ENCODE measurements at regions not wholly inside any gene's neighbourhood (a gene's known extent, or its start where the extent isn't known, plus 50 kb on each side); places are given as distances from the start of the nearest gene placed in this dataset.
"Not testable (repeated sequence)": the region's sequence is repeated elsewhere in the genome, so short reads cannot be mapped to it uniquely, and the experiment has no call there.

GRCh38 chr9:63804205-63804604 is 1480.8 kb downstream of the FOXD4L5 start:
- not testable (repeated sequence) for DNase-seq

- DNase-seq = not testable (repeated sequence)
Observed at GRCh38 chr9:63794081-63794685, 1490.8 kb downstream of the FOXD4L5 start.

- not testable (repeated sequence) for DNase-seq
Observed at GRCh38 chr9:63787454-63787853, 1497.6 kb downstream of the FOXD4L5 start.

DNA sequence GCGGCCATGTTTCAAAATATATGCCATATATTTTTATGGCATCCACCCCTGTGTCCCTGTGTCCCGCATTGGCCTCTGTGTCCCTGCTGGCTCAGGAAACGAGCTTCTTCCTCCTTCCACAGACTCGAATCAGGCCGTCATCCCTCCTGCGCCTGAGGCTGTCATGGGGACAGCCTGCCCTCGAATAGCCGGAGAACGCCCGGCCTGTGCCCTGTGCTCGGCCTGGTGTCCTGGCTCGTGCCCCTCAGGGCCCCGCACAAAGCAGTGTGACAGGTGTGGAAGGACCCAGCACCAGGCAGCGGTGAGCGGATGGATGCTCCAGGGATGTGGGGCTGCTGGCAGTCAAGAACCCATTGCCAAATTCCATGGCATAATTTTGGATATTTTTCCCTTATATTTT is 1500.0 kb downstream of the FOXD4L5 start:
- DNase-seq = not testable (repeated sequence)

DNA sequence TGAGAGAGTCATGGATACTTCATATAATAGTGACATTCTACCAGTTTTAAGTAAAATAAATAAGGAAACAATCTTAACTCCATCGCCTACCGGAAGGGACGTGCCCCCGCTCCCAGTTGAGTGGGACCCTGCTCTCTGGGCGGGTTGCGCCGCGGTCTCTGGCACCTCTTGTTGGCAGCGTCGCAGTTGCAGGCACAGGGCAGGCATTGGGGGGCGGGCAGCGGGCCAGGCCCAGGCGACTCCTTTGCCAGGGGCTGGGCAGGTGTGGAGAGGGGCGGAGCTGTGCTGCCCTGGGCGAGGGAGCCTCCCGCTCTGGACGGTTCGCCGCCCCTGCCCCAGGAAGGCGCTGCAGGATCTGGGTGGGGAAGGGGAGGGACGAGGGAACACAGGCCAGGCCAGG is 1500.6 kb downstream of the FOXD4L5 start:
- not testable (repeated sequence) for DNase-seq

DNA sequence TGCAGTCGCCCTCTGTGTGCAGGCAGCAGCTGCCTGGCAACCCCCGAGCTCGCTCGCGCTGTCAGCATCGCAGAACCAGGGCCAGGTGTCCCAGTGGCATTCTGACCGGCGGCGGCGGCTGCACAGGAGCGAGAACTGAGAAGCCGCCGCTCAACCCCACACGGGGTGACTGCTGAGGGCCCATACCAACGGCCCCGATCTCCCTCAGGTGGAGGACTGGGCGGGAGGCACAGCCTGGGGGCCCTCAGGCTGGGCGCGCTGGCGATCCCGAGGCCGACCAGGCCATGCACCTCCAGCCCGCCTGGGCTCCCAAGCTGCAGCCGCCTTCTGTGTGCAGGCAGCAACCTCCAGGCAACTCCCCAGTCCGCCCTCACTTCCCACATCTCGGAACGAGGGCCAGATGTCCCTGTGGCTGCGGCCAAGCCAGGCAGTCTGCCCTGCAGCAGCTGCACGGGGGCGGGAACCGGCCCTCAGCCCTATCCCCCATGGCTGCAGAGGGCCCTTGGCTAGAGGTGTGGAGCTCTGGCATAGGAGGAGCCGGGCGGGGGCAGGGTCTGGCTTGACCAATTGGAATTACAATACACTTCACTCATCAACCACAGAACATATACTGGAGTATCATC is 1503.1 kb downstream of the FOXD4L5 start:
- not testable (repeated sequence) for DNase-seq

DNA sequence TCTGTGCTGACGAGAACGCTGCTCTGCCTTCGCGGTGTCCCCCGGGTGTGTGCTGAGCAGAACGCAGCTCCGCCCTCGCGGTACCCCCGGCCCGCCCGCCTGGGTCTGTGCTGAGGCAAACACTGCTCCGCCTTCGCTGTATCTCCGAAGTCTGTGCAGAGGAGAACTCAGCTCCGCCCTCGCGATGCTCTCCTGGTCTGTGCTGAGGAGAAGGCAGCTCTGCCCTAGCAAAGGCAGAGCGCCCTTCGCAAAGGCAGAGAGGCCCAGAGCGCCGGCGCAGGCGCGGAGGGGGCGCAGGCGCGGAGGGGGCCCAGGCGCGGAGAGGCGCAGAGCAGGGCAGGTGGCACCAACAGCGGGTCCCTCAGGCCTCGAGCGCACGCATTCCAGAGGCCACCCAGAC is 1503.6 kb downstream of the FOXD4L5 start:
- DNase-seq = not testable (repeated sequence)

DNA sequence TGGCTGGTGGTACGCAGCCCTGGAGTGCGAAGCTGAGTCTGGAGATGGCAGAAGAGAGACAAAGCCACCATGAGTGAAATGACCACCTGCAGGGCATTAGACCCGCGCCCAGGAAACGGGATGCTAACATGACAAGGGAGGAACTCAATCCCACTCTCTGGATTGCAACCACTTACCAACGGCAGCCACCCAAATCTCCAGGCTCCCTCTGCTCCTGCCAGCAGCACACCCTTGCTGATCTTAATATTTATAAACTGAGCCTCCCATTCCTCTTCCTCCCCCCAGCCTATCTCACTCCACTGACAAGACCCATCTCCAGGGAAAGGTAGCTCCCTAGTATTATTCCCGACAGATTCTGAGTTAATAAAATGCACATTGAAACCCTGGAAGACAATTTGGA is 1508.8 kb downstream of the FOXD4L5 start:
- DNase-seq = not testable (repeated sequence)

- DNase-seq = not testable (repeated sequence)
Observed at GRCh38 chr9:63775092-63775426, 1510.0 kb downstream of the FOXD4L5 start.

- not testable (repeated sequence) for DNase-seq
Observed at GRCh38 chr9:63774369-63775091, 1510.5 kb downstream of the FOXD4L5 start.

- DNase-seq = not testable (repeated sequence)
Observed at GRCh38 chr9:63762230-63762629, 1522.8 kb downstream of the FOXD4L5 start.

GRCh38 chr9:63729021-63729420 is 1556.0 kb downstream of the FOXD4L5 start:
- not testable (repeated sequence) for DNase-seq

DNA sequence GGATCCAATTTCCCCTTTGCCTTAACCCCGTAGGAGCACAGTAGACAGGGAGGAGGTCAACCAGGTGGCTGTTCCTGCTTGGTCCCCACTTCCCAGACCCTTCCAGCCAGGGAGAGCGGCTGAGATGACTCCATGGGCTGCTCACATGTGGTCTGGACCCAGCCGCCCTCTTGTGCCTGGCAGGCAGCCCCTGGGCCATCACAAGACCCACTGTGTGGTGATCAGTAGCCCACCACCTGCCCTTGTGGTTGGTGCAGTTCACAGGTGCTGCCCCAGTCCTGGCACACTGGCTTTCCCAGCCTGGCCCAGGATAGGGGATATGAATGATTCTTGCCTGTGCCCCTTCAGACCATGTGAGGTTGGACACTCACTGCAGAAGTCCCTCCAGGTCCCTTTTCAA is 1556.7 kb downstream of the FOXD4L5 start:
- no peak for DNase-seq

DNA sequence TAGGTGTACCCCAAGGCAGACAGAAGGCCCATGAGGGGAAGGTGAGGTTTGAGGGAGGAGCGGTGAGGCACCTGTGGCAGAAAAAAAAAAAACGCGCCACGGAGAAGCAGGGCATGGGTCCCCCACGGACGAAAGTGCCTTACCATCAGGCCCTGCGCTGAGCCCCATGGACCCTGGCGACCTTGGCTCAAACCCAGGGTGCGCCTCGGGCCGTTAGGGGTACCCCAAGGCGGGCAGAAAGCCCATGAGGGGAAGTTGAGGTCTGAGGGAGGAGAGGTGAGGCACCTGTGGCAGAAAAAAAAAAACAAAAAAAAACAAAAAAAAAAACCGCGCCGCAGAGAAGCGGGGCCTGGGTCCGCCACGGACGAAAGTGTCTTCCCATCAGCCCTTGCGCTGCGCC is 1576.7 kb downstream of the FOXD4L5 start:
- not testable (repeated sequence) for DNase-seq

DNA sequence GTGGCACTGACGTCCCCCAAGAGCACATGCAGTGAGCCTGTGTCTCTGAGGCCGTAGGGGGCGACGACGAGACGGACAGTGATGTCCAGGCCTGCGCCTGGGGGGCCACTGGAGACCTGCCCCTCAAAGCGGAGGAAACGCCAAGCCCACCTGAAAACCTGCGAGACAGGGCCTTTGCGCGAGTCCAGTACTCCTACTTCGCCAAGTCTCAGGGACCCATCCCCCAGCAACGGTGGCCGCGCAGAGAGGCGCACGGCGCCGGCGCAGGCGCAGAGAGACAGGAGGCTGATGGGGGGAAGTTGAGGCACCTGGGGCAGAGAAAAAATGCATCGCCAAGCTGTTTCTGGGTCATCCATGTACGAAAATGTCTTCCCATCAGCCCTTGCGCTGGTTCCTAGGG is 1580.6 kb downstream of the FOXD4L5 start:
- DNase-seq = not testable (repeated sequence)

- not testable (repeated sequence) for DNase-seq
Observed at GRCh38 chr9:63703670-63704069, 1581.3 kb downstream of the FOXD4L5 start.

- not testable (repeated sequence) for DNase-seq
Observed at GRCh38 chr9:63703138-63703665, 1581.8 kb downstream of the FOXD4L5 start.
